T-helper 1 cell (primary cell): ENCODE measurements at regions not wholly inside any gene's neighbourhood (a gene's known extent, or its start where the extent isn't known, plus 50 kb on each side); places are given as distances from the start of the nearest gene placed in this dataset.
"Not testable (repeated sequence)": the region's sequence is repeated elsewhere in the genome, so short reads cannot be mapped to it uniquely, and the experiment has no call there.

Experiments
- DNase-seq, 5 donors: peaks; one replicate each; pipeline ENCODE4 v3.0.0-alpha.2; 2012 to 2020

DNA sequence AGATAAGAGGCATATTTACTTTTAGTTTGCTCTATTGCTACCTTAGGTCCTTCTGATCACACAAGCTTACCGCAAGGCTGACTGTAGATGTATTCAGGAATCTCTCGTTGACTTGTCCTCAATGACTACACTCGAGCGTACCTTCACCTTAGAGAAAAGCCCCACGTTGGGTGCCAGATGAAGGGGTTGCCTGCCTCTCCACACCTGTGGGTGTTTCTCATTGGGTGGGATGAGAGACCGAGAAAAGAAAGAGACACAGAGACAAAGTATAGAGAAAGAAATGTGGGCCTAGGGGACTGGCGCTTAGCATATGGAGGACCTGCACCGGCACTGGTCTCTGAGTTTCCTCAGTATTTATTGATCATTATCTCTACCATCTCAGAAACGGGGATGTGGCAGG is 51.8 kb downstream of the ASCL4 start:
- DNase-seq: no peak

DNA sequence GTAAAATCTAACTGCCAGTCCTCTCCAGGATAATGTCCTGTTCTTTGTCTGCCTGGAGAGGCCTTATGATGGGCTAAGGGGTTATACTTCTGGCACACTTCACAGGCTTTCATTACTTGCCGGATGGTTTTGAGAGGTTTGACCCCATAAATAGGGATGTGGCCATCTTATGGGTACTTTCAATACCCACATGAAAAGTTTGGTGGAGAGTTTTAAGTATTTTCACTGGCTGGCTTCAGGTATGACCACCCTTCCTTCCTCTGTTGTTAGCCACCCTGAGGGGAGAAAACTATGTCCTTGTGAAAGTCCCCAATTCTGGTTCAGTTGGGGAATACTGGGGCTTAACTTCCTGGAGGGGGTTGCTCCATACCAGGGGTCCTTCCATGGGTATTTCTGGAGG is 54.8 kb downstream of the ASCL4 start:
- DNase-seq: no peak

DNA sequence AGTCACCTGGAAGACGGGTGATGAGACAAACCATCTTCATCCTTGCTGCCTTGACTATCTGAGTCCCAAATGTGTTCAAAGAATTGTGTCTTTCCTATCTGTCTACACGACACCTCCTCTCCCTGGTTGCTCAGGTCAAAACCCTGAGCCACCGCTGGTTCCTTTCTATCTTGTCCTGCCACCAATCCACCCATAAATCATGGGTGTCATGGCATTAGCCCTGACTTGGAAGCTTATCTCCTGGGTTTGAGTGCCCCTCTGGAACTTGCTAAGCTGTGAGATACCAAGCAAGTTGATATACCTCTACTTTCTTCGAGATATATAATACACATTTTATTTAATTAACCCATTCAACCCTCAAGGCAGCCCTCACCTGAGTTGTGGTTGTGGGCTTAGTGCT is 57.9 kb downstream of the ASCL4 start:
- DNase-seq: no peak

DNA sequence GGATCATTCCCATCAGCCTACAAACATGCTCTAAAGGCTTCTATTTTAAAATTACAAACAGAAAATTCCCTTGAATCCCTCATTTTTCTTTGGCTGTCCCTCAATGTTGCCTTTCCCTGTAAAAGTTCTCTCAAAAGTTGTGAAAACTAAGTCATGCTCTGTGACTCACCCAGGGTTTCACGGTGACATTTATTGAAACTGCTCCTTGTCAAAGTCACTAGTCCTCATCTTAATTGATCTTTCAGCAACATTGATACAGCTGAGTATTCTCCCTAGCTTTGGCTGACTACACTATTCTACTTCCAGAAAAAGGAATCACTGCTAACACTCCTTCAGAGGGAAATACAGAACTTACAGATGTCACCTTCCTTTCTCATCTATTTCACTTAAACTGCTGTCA is 65.7 kb downstream of the ASCL4 start:
- DNase-seq: no peak

DNA sequence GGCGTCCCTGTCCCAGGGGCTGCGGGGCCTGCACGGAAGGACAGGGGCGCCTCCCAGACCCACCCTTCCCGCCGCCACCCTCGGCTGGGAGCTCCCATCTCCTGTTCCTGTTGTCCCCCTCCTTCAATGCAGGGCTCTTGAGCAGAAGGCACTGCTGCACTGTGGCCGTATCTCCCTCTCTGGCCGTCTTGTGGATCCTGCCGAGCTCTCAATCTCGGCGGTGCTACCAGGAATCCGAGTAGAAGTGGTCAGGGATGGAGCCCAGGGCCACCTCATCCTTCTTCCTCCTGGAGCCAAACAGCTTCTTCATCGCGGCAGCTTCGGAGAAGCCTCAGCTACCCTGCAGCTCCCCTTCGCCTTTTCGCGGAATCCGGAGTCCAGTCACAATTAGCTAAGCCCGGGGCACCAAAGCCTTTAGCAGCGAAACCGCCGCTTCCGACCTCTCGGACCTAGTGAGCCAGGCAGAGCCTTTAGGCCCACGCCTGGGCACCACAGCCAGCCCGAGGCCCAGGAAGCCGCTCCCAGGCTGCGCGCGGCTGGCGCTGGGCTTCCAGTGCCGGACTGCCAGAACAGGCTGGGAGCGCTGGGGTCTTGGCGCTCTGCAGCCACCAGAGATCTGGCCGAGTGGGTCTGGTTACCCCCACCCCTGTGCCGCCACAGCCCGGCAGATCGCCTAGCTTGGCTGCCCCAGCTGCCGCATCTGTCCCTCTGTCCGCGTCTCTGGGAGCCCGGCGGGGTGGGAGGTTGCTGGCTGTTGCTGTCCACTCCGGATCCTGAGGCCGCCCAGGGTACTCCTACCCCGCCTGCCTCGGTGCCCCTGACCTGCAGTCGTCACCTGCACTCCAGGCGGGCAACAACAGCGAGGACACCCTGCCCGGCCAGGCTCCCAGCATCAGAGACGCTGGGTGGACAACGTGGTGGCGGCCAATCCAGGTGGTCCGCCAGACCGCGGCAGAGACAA is 69.1 kb downstream of the ASCL4 start:
- DNase-seq: no peak

DNA sequence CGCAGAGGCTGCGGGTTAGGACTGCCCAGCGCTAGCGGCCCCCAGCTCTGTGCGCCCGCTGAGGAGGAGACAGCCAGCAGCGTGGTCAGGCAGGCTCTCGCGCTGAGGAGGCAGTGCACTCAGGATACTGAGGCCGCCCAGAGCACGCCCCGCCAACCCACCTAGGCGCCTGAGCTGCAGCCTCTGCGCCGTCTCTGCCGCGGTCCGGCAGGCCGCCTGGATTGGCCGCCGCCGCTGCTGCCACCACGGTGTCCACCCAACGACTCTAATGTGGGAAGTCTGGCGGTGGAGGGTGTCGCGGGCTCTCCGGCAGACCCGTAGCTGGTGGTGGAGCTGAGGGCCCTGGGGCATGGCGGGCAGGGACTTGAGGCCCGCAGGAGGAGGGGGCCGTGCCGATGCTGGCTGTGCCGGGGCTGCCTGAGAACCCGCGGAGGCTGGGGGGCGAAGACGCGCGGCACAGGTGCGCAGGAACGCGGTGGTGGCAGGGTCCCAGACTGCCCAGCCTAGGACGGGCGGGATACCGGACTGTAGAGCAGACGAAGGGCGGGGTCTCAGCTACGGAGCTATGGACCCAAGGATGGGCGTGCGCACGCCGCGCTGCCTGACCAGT is 69.9 kb downstream of the ASCL4 start:
- no peak for DNase-seq

DNA sequence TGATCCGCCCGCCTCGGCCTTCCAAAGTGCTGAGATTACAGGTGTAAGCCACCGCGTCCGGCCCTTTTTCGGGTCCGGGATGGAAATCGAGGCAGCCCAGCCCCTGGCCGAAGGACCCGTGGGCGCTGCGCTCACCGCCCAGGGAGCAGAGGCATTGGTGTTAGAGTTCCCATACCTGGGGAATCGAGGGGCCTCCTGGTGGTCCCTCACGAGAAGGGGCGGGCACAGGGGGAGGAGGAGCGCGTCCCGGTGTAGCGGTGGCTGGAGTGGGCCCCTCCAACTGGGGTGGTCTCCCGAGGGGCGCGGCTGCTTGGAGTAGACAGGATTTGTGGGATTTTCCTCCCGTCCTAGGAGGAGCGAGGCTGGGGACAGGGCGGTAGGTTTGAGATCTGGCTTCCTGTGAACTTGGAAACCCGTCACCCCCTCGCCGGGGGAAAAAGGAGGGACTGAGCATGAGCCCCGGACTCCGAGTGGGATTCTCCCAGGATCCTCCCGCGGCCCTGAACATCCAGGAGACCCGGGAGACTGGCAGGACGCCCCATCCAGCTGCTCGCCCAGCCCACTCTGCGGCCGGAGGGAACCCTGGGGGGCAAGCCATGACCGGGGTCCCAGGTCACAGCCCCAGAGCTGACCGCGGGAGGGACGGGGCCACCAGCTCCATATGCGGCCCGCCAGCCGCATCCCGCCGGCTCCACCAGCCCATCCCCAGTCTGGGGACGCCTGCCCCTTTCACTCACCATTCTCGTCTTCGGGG is 70.9 kb downstream of the ASCL4 start:
- DNase-seq: no peak

DNA sequence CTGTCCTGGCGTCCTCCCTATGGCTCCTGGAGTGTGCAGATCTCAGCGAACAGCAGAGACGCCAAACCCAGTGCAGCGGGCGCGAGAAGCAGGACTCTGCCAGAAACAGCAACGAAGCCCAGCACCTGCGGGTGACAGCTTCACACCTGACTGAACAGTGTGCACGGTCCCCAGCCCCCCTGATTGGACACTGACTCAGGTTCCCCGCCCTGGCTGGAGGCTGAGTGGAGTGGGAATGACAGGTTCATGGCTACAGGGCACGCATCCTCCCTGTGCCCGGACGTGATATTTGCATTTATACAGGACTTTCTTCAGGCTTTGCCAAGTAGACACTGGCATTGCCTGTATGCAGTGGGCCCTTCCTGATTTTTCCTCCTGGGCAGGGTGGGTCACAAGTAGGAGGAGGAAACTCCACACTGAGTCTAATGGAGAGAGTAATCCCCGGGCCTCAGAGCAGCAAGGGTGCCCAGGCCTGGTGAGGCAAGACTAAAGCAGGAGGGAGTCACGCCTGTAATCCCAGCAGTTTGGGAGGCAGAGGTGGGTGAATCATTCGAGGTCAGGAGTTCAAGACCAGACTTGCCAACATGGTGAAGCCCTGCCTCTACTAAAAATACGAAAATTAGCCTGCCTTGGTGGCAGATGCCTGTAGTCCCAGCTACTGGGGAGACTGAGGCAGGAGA is 71.6 kb downstream of the ASCL4 start:
- no peak for DNase-seq

DNA sequence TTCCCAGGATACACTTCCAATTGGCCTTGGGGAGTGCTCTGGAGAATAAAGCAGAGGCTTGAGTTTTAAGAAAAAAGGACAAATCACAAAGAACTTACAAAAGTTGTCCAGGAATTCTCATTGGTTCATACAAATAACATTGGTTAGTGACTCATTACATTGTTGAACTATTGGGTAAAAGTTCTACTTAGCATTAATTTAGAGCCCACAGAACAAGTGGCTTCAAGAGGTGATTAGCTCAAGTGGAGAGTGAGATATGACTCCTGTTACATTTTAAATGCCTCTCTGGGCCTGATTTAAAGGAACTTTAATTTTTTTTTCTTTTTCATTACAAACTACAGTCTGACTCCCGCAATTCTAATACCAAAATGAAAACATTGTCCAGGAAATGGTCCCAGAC is 72.9 kb downstream of the ASCL4 start:
- no peak for DNase-seq

DNA sequence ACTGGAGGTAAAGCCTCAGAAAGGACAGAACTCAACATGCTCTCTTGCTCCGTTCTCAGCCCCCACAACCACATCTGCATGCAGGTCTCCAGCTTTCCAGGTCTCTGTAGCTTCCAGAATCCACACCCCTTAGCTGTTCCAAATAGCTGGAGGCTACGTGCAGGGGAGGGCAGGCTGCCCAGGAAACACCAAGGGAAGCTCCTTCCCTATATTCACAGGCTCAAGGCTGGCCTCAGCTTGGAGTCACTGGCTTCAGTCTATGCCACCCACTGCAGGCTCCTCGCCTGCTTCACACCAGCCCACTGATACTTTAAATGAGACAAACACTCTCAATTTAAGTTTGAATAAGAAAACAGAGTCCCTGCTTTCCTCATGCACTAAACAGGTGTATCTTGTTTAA is 73.3 kb downstream of the ASCL4 start:
- DNase-seq: no peak

DNA sequence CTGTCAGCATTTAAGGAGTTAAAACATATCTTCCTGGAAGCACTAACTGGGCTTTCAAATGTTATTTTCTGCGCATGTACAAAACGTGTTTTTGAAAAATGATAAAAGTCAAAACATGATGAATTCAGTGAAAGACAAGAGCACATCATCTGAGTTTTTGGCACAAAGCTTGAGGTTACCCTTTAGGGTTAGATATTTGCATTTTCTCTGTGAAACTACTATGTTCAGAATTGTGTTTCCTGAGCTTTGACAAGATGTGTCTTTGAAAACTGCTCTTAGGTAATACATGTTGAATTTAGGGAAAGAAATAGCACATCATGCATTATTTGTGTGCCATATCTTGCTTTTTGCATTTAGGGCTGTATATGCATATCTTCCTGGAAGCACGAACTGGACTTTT is 79.0 kb downstream of the ASCL4 start:
- no peak for DNase-seq

DNA sequence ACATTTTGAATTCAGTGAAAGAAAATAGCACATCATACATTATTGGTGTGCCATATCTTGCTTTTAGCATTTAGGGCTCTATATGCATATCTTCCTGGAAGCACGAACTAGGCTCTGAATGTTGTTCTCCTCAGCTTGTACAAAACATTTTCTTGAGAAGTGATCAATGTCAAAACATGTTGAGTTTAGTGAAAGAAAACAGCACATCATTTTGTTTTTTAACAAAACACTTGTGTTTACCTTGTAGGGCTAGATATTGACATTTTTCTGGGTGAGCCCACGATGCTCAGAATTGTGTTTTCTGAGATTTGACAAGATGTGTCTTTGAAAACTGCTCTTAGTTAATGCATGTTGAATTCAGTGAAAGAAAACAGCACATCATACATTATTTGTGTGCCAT is 81.0 kb downstream of the ASCL4 start:
- no peak for DNase-seq

DNA sequence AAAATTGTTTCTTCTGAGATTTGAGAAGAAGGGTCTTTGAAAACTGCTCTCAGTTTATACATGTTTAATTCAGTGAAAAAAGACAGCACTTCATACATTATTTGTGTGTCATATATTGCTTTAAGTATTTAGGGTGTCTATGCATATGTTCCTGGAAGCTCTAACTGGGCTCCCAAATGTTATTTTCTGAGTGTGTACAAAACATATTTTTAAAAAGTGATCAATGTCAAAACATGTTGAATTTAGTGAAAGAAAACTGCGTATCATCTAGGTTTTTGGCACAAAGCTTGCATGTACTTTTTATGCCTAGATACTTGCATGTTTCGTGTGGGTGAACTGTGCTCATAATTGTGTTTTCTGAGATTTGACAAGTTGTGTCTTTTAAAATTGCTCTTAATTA is 81.6 kb downstream of the ASCL4 start:
- DNase-seq: no peak

DNA sequence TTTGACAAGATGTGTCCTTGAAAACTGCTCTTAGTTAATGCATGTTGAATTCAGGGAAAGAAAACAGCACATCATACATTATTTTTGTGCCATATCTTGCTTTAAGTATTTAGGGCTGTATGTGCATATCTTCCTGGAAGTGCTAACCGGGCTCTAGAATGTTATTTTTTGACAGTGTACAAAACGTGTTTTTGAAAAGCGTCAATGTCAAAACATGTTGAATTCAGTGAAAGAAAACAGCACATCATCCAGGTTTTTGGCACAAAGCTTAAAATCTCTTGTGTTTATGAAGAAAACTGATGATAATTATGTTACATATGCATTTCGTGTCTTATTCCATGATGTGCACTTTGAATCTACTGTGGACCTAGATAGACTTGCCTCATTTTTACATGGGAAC is 82.7 kb downstream of the ASCL4 start:
- no peak for DNase-seq

DNA sequence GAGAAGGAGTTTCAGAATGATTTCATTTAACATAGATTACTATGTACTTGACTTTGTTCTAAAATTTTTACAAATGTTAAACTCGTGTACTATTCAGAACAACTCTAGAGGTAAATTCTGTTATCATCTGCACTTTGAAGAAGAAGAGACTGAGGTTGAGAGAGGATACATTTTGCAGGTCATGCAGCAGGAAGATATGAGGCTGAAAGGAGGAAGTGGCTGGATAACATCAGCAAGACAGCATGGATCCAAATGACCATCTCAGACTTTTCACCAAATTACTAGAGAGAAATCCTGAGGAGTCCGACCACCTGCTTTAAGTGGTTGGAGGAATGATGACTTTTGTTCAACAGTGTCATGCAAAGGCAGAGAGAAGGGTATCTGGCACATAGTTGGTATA is 84.9 kb downstream of the ASCL4 start:
- no peak for DNase-seq

DNA sequence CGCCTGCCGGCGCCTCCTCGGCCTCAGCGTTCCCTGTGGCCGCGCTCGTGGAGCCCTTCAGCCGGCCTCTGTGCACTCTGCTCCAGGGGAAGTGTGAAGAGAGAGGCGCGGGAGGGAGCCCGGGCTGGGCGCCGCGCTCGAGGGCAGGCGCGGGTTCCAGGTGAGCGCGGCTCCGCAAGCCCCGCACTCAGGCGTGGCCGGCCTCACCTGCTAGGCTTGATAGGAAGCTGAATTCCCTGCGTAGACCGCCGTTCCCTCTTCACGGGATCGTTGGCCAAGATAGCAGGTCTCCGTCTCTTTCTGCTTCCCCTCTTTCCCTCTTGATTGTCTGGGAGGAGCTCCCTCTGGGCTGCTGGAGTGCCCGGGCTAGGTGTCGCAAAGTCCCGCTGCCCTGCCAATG is 89.7 kb downstream of the ASCL4 start:
- no peak for DNase-seq

DNA sequence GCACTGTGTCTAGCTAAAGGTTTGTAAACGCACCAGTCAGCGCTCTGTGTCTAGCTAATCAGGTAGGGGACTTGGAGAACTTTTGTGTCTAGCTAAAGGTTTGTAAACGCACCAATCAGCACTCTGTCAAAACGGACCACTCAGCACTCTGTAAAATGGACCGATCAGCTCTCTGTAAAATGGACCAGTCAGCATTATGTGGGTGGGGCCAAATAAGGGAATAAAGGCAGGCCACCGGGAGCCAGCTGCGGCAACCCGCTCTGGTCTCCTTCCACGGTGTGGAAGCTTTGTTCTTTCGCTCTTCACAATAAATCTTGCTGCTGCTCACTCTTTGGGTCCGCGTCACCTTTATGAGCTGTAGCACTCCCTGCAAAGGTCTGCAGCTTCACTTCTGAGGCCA is 90.2 kb downstream of the ASCL4 start:
- not testable (repeated sequence) for DNase-seq

DNA sequence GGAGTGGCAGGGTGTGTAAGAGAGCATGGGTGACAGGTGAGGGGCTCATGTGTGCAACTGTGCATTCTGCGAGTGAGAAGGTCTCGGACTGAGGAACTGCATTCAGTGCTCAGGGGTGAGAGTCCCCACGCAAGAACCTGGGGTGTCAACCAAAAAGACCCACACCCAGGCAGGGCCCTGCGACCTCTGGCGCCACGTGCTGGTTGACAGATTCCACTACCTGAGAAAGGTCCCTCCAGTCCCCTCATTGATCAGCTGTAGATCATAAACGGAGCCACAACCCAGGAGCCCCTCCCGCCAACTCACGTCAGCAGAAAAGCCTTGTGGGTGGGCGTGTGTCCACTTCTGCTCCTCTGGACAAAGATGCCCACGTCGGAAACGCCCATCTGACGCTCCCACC is 98.7 kb downstream of the ASCL4 start:
- no peak for DNase-seq

DNA sequence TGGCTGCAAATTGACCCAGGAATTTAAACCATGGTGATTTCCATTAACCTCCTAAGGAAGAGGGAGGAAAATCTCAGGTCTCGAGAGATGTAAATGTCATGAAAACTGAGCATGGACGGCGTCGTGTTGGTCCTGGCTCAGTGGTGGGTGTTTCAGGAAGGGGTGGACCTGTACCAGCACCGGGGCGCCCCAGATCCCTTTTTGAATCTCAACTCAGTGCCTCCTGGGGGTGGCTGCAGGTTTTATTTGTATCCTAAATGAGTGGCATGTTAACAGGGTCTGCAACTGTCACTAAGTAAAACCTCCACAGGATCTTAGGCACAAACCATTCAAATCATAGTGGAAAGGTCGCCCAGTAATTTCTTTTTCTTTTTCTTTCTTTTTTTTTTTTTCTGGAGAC is 101.3 kb downstream of the ASCL4 start:
- DNase-seq: no peak

DNA sequence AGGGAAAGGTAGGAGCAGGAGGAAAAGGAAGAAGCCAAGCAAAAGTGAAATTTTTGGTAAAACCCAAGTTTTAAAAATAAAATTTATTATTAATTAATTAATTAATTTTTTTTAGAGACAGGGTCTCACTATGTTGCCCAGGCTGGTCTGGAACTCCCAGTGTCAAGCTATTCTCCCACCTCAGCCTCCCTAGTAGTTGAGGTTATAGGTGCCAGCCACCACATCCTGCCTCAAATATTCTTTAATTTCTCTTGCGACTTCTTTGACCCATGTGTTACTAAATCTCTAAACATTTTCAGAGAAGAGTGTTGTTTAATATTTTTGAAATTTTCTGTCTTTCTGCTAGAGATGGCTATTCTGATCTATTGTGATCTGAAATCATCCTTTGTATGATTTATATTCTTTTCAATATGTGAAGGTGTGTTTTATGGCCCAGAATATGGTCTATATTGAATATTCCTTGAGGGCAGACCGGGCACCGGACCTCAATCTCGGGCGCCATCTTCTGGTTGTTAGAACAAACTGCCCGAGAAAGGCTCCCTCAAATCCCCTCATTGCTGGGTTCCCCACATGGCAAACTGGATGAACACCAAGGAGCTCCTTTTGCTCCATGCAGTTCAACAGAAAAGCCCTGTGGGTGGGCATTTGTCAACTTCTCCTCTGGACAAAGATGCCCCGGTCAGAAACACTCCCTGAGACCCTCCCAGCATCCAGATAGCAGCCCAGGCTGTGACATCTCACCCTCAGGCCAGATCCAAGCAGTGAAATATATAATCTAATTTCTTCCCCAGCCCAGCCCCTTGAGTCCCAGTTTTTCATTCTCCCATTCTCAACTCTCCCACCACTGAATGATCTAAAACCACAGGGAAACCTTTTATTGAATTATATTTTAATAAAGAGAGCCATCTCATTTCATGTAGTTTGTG is 110.5 kb downstream of the ASCL4 start:
- peak in 2 of 5 donors; percentile 20 to 40 for DNase-seq

DNA sequence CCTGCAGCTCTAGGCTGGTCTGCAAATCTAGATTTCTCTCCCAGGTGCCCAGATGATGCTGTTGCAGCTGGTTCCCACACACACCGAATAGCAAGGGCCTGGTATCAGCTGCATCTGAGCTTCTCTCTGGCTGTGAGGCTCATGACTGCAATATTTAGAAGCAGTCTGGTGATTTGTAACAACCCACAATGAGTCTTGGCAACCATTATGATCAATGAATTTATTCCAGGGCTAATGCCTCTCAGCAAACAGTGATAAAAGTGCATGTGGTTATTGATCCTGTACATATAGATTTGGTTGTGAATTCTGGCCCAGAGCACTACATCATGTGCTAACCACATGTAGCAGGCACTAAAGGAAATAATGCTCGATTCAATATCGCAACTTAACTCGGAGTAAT is 114.3 kb downstream of the ASCL4 start:
- DNase-seq: no peak

DNA sequence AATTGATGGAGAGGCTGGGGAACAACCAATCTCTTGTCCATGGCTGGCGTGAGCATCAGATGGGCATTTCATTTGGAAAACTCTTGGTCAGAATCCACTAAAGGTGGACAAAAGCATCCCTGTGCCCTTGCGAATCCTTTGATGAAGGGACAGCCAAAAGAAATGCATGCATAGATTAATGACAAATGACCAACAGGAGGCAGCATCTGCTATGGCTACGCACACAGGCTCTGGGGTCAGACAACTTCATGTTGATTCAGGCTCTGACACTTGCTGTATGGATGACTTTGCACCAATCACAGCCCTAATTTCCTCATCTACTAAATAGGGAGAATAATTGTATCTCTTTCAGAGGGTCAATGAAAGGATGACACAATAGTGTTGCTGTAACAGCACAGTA is 117.5 kb downstream of the ASCL4 start:
- DNase-seq: peak in 1 of 5 donors; percentile 6
